ENCODE measurements at regions not wholly inside any gene's neighbourhood (a gene's known extent, or its start where the extent isn't known, plus 50 kb on each side); places are given as distances from the start of the nearest gene placed in this dataset.
A peak's percentile ranks its signal among the peaks of the same experiment; 100 is the strongest.

DNA sequence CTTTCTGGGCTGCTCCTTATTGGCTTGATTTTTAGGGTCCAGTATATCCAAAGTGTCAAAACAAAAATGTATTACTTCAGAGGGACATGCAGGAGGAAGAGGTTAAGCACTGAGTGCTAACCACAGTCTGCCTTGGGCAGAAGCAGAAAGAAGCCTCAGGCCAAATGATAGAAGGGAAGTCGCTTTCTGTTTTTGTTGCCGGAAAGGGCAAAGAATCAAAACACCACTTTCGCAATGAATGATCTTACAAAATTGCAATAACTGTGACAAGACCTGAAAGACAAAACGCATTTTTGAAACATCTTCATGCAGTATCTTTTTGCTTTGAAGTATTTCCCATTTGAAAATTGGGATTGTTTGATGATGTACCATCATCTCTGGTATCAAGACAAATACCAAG, 70.1 kb upstream of the PICALM start:
- TF ChIP-seq RAD21 (IDR thresholded peaks at IDR 0.05) (peak; percentile 28 to 43), YY1 (IDR thresholded peaks at IDR 0.05) (peak; percentile 46), SP1 (IDR thresholded peaks at IDR 0.05) (no peak)
- TF ChIP-seq, protein P1, sequence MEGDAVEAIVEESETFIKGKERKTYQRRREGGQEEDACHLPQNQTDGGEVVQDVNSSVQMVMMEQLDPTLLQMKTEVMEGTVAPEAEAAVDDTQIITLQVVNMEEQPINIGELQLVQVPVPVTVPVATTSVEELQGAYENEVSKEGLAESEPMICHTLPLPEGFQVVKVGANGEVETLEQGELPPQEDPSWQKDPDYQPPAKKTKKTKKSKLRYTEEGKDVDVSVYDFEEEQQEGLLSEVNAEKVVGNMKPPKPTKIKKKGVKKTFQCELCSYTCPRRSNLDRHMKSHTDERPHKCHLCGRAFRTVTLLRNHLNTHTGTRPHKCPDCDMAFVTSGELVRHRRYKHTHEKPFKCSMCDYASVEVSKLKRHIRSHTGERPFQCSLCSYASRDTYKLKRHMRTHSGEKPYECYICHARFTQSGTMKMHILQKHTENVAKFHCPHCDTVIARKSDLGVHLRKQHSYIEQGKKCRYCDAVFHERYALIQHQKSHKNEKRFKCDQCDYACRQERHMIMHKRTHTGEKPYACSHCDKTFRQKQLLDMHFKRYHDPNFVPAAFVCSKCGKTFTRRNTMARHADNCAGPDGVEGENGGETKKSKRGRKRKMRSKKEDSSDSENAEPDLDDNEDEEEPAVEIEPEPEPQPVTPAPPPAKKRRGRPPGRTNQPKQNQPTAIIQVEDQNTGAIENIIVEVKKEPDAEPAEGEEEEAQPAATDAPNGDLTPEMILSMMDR (IDR thresholded peaks at IDR 0.05; ENCODE audit: low read depth, low read length, missing input control), result no peak
- TF ChIP-seq, protein P2, sequence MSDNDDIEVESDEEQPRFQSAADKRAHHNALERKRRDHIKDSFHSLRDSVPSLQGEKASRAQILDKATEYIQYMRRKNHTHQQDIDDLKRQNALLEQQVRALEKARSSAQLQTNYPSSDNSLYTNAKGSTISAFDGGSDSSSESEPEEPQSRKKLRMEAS (IDR thresholded peaks at IDR 0.05), result peak; percentile 40
- TF ChIP-seq, protein P3, sequence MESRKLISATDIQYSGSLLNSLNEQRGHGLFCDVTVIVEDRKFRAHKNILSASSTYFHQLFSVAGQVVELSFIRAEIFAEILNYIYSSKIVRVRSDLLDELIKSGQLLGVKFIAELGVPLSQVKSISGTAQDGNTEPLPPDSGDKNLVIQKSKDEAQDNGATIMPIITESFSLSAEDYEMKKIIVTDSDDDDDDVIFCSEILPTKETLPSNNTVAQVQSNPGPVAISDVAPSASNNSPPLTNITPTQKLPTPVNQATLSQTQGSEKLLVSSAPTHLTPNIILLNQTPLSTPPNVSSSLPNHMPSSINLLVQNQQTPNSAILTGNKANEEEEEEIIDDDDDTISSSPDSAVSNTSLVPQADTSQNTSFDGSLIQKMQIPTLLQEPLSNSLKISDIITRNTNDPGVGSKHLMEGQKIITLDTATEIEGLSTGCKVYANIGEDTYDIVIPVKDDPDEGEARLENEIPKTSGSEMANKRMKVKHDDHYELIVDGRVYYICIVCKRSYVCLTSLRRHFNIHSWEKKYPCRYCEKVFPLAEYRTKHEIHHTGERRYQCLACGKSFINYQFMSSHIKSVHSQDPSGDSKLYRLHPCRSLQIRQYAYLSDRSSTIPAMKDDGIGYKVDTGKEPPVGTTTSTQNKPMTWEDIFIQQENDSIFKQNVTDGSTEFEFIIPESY (IDR thresholded peaks at IDR 0.05), result no peak
- TF ChIP-seq, protein P4, sequence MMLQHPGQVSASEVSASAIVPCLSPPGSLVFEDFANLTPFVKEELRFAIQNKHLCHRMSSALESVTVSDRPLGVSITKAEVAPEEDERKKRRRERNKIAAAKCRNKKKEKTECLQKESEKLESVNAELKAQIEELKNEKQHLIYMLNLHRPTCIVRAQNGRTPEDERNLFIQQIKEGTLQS (IDR thresholded peaks at IDR 0.05), result no peak
